CD4-positive, alpha-beta T cell (primary cell): ENCODE measurements at regions not wholly inside any gene's neighbourhood (a gene's known extent, or its start where the extent isn't known, plus 50 kb on each side); places are given as distances from the start of the nearest gene placed in this dataset.

Experiments used
- ATAC-seq: fragments of 200-7000 bp; cut with Tn5 transposase; one replicate; pipeline ENCODE4 v1.10.0; 2022; ENCODE audit warnings: mild to moderate bottlenecking; ENCODE audit not compliant: poor library complexity
- CTCF ChIA-PET: fragments of 350-600 bp; sonication (Branson Sonifier 250); formaldehyde crosslinking; loops from one replicate; lab custom pipeline; 2021; ENCODE audit warnings: antibody characterized with exemption, inconsistent platforms; lab: Charles Lee
- POLR2A ChIA-PET: fragments of 350-600 bp; sonication (Branson Sonifier 250); formaldehyde crosslinking; loops from one replicate; lab custom pipeline; 2021; ENCODE audit warnings: antibody characterized with exemption, inconsistent platforms; lab: Charles Lee
- DNase-seq, 14 experiments: peaks; one replicate each; pipeline ENCODE4 v3.0.0-alpha.2; 2013 to 2020; ENCODE audit warnings: mixed read lengths in 2 of 14
- H3K27ac ChIP-seq, 2 donors: one replicate each; pipeline versions ENCODE4 v1.5.1 to v1.7.0; 2013; ENCODE audit warnings: low read length in 2 of 2, low read depth in 1 of 2, mild to moderate bottlenecking in 1 of 2
- H3K27me3 ChIP-seq, 2 experiments: 1 replicate in 1 of 2; 2 replicates in 1 of 2; pipeline versions ENCODE4 v1.6.1 to v1.7.0; 2013; ENCODE audit warnings: low read length in 2 of 2, control low read depth in 1 of 2, mild to moderate bottlenecking in 1 of 2, moderate library complexity in 1 of 2; ENCODE audit not compliant: insufficient read depth in 2 of 2, control insufficient read depth in 1 of 2
- H3K36me3 ChIP-seq: one replicate; pipeline ENCODE4 v1.6.1; 2013; ENCODE audit warnings: low read length, control low read depth; ENCODE audit not compliant: insufficient read depth
- H3K4me1 ChIP-seq: one replicate; pipeline ENCODE4 v1.6.1; 2013; ENCODE audit warnings: low read length, control low read depth; ENCODE audit not compliant: insufficient read depth
- H3K4me3 ChIP-seq: one replicate; pipeline ENCODE4 v1.5.1; 2013; ENCODE audit warnings: mild to moderate bottlenecking, low read length, moderate library complexity
- H3K9me3 ChIP-seq, 2 experiments: 1 replicate in 1 of 2; 2 replicates in 1 of 2; pipeline versions ENCODE4 v1.6.1 to v1.7.0; 2013; ENCODE audit warnings: low read length in 2 of 2, mild to moderate bottlenecking in 2 of 2, control low read depth in 1 of 2, moderate library complexity in 1 of 2; ENCODE audit not compliant: control insufficient read depth in 1 of 2, insufficient read depth in 1 of 2
- H3K27ac Mint-ChIP-seq: one replicate; pipeline ENCODE4 v1.8.0; 2020; ENCODE audit warnings: mixed read lengths
- H3K27me3 Mint-ChIP-seq: one replicate; pipeline ENCODE4 v1.8.0; 2021; ENCODE audit warnings: mixed read lengths
- H3K36me3 Mint-ChIP-seq: one replicate; pipeline ENCODE4 v1.8.0; 2021; ENCODE audit warnings: low read depth, mixed read lengths
- H3K4me1 Mint-ChIP-seq: one replicate; pipeline ENCODE4 v1.8.0; 2021; ENCODE audit warnings: low read depth, mixed read lengths
- H3K4me3 Mint-ChIP-seq: one replicate; pipeline ENCODE4 v1.8.0; 2020; ENCODE audit warnings: mild to moderate bottlenecking, mixed read lengths
- H3K9me3 Mint-ChIP-seq: one replicate; pipeline ENCODE4 v1.8.0; 2020; ENCODE audit warnings: mixed read lengths
- CTCF ChIP-seq: fragments of 200-600 bp; IDR thresholded peaks from one replicate; pipeline ENCODE4 v1.8.0; 2022; ENCODE audit warnings: antibody characterized with exemption, mild to moderate bottlenecking
- intact Hi-C, 2 experiments: fragments of 100-400 bp; cut with DNase I in 1 of 2; cut with micrococcal nuclease in 1 of 2; formaldehyde crosslinking; loops; one replicate each; pipeline versions ENCODE4 v1.15.1 to v1.9.0; 2023 to 2025; cut with DNase I, micrococcal nuclease

GRCh38 chr1:38250356-38250755 lies 203.8 kb upstream of the POU3F1 start:
- TF ChIP-seq CTCF, result no peak
- peaks cover 0 to 18% of the 10 kb centered on the region in 2 experiments for H3K27me3 ChIP-seq
- DNase-seq (no peak), ATAC-seq (no peak)
- H3K4me3 ChIP-seq, result no peak overlapping the region
- H3K9me3 Mint-ChIP-seq, result no peaks in the 10 kb centered on the region
- CTCF ChIA-PET, result no interaction called here
- no peaks in the 10 kb centered on the region for H3K4me1 Mint-ChIP-seq
- intact Hi-C loops, result no loop called here
- no peak overlapping the region for H3K27ac ChIP-seq
- no peaks in the 10 kb centered on the region for H3K4me1 ChIP-seq
- H3K27me3 Mint-ChIP-seq, result peaks cover 35% of the 10 kb centered on the region
- no peak overlapping the region for H3K27ac Mint-ChIP-seq
- no peaks in the 10 kb centered on the region for H3K36me3 ChIP-seq
- peaks cover 0 to 4% of the 10 kb centered on the region in 2 experiments for H3K9me3 ChIP-seq
- H3K36me3 Mint-ChIP-seq, result no peaks in the 10 kb centered on the region
- POLR2A ChIA-PET, result no interaction called here
- H3K4me3 Mint-ChIP-seq, result no peak overlapping the region

- no peak for TF ChIP-seq CTCF
- POLR2A ChIA-PET, result no interaction called here
Measured at GRCh38 chr1:38249001-38249400, 202.4 kb upstream of the POU3F1 start.

GRCh38 chr1:38246955-38247952 lies 200.7 kb upstream of the POU3F1 start:
- Mint-ChIP-seq H3K36me3 (no peaks in the 10 kb centered on the region), H3K9me3 (no peaks in the 10 kb centered on the region), H3K4me3 (no peak overlapping the region), H3K27ac (no peak overlapping the region), H3K4me1 (no peaks in the 10 kb centered on the region), H3K27me3 (peaks cover 29% of the 10 kb centered on the region)
- no peak for ATAC-seq
- Histone ChIP-seq H3K4me3 (no peak overlapping the region), H3K9me3 (no peaks in the 10 kb centered on the region), H3K27ac (no peak overlapping the region), H3K27me3 (peaks cover 0 to 14% of the 10 kb centered on the region in 2 experiments), H3K36me3 (no peaks in the 10 kb centered on the region), H3K4me1 (no peaks in the 10 kb centered on the region)
- DNase-seq, result no peak
- CTCF ChIA-PET, result no interaction called here
- intact Hi-C loops, result no loop called here
- POLR2A ChIA-PET, result no interaction called here
- no peak for TF ChIP-seq CTCF

More at GRCh38 chr1:38249001-38249400, 202.4 kb upstream of the POU3F1 start:
- Histone ChIP-seq H3K9me3 (no peaks in the 10 kb centered on the region), H3K27ac (no peak overlapping the region), H3K36me3 (no peaks in the 10 kb centered on the region), H3K4me3 (no peak overlapping the region), H3K27me3 (peaks cover 0 to 18% of the 10 kb centered on the region in 2 experiments), H3K4me1 (no peaks in the 10 kb centered on the region)
- no peaks in the 10 kb centered on the region for H3K36me3 Mint-ChIP-seq
- peaks cover 35% of the 10 kb centered on the region for H3K27me3 Mint-ChIP-seq
- H3K27ac Mint-ChIP-seq, result no peak overlapping the region
- intact Hi-C loops, result no loop called here
- no peaks in the 10 kb centered on the region for H3K9me3 Mint-ChIP-seq
- ATAC-seq (no peak), DNase-seq (no peak)
- no peak overlapping the region for H3K4me3 Mint-ChIP-seq
- CTCF ChIA-PET, result no interaction called here
- H3K4me1 Mint-ChIP-seq, result no peaks in the 10 kb centered on the region
